DOHH2 (cell line): ENCODE measurements at regions not wholly inside any gene's neighbourhood (a gene's known extent, or its start where the extent isn't known, plus 50 kb on each side); places are given as distances from the start of the nearest gene placed in this dataset.

Experiments
- H3F3A ChIP-seq: fragments of 200-600 bp; sonication (generic), shearing (Covaris generic); 2 replicates; pipeline ENCODE4 v1.6.0; 2016; ENCODE audit warnings: antibody characterized with exemption, mild to moderate bottlenecking; ENCODE audit not compliant: control insufficient read depth, insufficient read depth
- H3K27ac ChIP-seq: fragments of 200-600 bp; sonication (generic); 2 replicates; pipeline ENCODE4 v1.5.1; 2014; ENCODE audit warnings: low read depth, mild to moderate bottlenecking, low read length, moderate library complexity
- H3K27me3 ChIP-seq: fragments of 200-600 bp; sonication (generic); 2 replicates; pipeline ENCODE4 v1.6.1; 2014; ENCODE audit warnings: mild to moderate bottlenecking, low read length, mixed read lengths; ENCODE audit not compliant: control insufficient read depth
- H3K36me3 ChIP-seq: fragments of 200-600 bp; sonication (generic); 2 replicates; pipeline ENCODE4 v1.6.1; 2014; ENCODE audit warnings: mild to moderate bottlenecking, low read length, moderate library complexity, mixed read lengths; ENCODE audit not compliant: control insufficient read depth
- H3K4me1 ChIP-seq: fragments of 200-600 bp; sonication (generic); 2 replicates; pipeline ENCODE4 v1.6.1; 2014; ENCODE audit warnings: mild to moderate bottlenecking, low read length, mixed read lengths; ENCODE audit not compliant: control insufficient read depth
- H3K4me2 ChIP-seq: fragments of 200-600 bp; sonication (generic); 2 replicates; pipeline ENCODE4 v1.6.0; 2014; ENCODE audit warnings: mild to moderate bottlenecking, low read length, moderate library complexity
- H3K4me3 ChIP-seq: fragments of 200-600 bp; sonication (generic); 2 replicates; pipeline ENCODE4 v1.5.1; 2014; ENCODE audit warnings: mild to moderate bottlenecking, low read length, mixed read lengths
- H3K79me2 ChIP-seq: fragments of 200-600 bp; sonication (generic); 2 replicates; pipeline ENCODE4 v1.6.1; 2014; ENCODE audit warnings: mild to moderate bottlenecking, low read length, mixed read lengths; ENCODE audit not compliant: control insufficient read depth
- H3K9me2 ChIP-seq: fragments of 200-600 bp; sonication (generic); replicated peaks from 2 replicates; pipeline ENCODE4 v1.6.1; 2014; ENCODE audit warnings: mild to moderate bottlenecking, low read length, mixed read lengths; ENCODE audit not compliant: control insufficient read depth
- H3K9me3 ChIP-seq: fragments of 200-600 bp; sonication (generic); 2 replicates; pipeline ENCODE4 v1.6.1; 2014; ENCODE audit warnings: antibody characterized with exemption, low read length, mixed read lengths; ENCODE audit not compliant: control insufficient read depth, insufficient read depth
- H4K20me1 ChIP-seq: fragments of 200-600 bp; sonication (generic); 2 replicates; pipeline ENCODE4 v1.6.0; 2014; ENCODE audit warnings: low read depth, mild to moderate bottlenecking, antibody characterized with exemption, low read length, moderate library complexity; ENCODE audit not compliant: control insufficient read depth, insufficient read depth
- EZH2phosphoT487 ChIP-seq: fragments of 200-600 bp; sonication (generic); IDR thresholded peaks from 2 replicates; pipeline ENCODE4 v1.6.1; 2017; ENCODE audit warnings: borderline replicate concordance, mild to moderate bottlenecking, antibody characterized with exemption, low read length, moderate library complexity, mixed read lengths
- TF ChIP-seq, protein P1 (sequence below): fragments of 200-600 bp; sonication (generic); IDR thresholded peaks from one replicate; pipeline ENCODE4 v1.5.1; 2014; ENCODE audit warnings: antibody characterized with exemption, mild to moderate bottlenecking, low read depth, low read length; ENCODE audit not compliant: poor library complexity, severe bottlenecking

DNA sequence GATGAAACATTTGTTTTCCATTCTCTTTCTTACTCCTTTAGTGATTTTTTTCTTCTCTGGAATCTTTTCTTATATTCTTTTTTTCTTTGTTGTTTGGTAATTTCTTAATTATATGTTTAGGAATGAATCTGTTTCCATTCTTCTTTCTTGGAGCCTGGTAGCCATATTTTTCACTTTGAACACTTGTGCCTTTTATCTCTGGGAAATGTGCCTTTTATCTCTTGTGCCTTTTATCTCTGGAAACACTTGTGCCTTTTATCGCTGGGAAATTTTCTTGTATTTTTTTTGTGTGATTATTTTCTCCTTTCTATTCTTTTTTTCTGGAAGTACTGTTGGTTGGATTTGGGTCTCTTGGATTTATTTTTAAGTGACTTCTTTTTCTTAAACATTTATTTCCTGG is 118.2 kb downstream of the LEPR start:
- Histone ChIP-seq H3K9me3 (no peaks in the 10 kb centered on the region), H3K4me1 (no peaks in the 10 kb centered on the region), H3F3A (no peaks in the 10 kb centered on the region), H4K20me1 (no peaks in the 10 kb centered on the region), H3K4me3 (no peak overlapping the region), H3K36me3 (no peaks in the 10 kb centered on the region), H3K9me2 (no peaks in the 10 kb centered on the region), H3K27ac (no peak overlapping the region), H3K79me2 (no peaks in the 10 kb centered on the region), H3K27me3 (no peaks in the 10 kb centered on the region), H3K4me2 (no peak overlapping the region)
- TF ChIP-seq EZH2phosphoT487, result no peak
- TF ChIP-seq, protein P1, sequence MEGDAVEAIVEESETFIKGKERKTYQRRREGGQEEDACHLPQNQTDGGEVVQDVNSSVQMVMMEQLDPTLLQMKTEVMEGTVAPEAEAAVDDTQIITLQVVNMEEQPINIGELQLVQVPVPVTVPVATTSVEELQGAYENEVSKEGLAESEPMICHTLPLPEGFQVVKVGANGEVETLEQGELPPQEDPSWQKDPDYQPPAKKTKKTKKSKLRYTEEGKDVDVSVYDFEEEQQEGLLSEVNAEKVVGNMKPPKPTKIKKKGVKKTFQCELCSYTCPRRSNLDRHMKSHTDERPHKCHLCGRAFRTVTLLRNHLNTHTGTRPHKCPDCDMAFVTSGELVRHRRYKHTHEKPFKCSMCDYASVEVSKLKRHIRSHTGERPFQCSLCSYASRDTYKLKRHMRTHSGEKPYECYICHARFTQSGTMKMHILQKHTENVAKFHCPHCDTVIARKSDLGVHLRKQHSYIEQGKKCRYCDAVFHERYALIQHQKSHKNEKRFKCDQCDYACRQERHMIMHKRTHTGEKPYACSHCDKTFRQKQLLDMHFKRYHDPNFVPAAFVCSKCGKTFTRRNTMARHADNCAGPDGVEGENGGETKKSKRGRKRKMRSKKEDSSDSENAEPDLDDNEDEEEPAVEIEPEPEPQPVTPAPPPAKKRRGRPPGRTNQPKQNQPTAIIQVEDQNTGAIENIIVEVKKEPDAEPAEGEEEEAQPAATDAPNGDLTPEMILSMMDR, result no peak

DNA sequence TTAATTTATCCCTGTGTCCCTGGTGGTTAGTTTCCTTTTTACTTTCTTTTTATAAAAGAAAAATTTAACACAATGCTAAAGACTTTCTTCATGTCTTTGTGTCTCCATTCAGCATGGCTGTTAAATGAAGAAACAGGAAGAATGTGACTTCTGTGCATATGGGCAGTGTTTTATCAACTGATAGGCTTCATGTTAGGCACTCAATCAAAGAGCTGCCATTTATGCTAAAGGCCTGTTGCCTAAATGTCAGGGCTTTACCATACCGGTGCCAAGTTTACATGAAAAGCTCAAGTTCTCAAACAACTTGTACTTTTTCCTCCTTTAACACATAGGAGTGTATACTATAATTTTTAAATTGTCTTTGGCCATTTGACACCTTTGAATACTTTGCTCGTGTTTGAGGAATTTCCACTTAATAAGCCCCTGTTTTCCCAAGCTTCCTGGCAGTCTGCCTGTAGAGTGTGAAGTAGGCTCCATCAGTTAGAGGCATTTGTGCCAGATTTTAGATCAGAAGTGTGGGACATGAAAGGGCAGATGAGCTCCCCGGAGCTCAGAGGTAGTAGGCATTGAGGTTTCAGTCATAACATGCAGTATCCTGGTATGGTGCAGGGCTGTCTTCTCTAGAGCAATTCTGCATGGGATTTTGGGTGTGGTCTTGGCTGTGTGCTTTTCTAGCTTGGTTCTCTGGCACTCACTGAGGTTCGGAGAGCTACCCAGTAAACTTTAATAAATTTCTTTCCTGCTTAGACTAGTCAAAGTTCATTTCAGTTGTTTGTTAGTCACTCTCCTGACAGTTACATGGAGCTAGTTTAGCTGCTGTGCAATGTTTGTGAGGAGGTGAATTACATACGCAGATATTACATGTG is 119.0 kb downstream of the LEPR start:
- H3K79me2 ChIP-seq, result no peaks in the 10 kb centered on the region
- no peaks in the 10 kb centered on the region for H3K27me3 ChIP-seq
- H3K9me3 ChIP-seq, result no peaks in the 10 kb centered on the region
- H3F3A ChIP-seq, result no peaks in the 10 kb centered on the region
- H3K27ac ChIP-seq, result no peak overlapping the region
- H3K9me2 ChIP-seq, result no peaks in the 10 kb centered on the region
- no peak for TF ChIP-seq EZH2phosphoT487
- TF ChIP-seq, protein P1, result no peak
- H3K4me3 ChIP-seq, result no peak overlapping the region
- H3K36me3 ChIP-seq, result no peaks in the 10 kb centered on the region
- H3K4me1 ChIP-seq, result no peaks in the 10 kb centered on the region
- no peak overlapping the region for H3K4me2 ChIP-seq
- no peaks in the 10 kb centered on the region for H4K20me1 ChIP-seq

DNA sequence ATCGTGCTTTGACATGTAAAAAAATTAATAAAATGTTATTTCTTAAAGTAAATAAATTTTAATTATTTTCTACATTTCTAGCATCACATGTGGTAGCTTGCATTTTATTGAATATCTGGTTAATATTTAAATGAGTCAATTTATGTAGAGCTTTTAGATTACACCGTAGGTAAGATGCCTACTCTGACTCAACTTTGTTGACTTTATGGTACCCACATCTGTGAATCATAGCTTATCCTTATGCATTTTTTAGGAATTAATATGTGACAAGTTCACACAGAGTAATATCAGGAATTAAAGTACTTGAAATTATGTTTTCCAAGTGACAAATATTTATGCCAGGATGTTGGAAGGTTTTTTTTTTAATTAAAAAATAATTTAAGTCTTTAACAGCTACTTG is 120.7 kb downstream of the LEPR start:
- no peak overlapping the region for H3K4me3 ChIP-seq
- no peak overlapping the region for H3K27ac ChIP-seq
- H4K20me1 ChIP-seq, result no peaks in the 10 kb centered on the region
- H3K4me2 ChIP-seq, result no peak overlapping the region
- H3K27me3 ChIP-seq, result no peaks in the 10 kb centered on the region
- H3K36me3 ChIP-seq, result no peaks in the 10 kb centered on the region
- H3K9me3 ChIP-seq, result no peaks in the 10 kb centered on the region
- H3K9me2 ChIP-seq, result no peaks in the 10 kb centered on the region
- no peaks in the 10 kb centered on the region for H3K79me2 ChIP-seq
- TF ChIP-seq, protein P1, result no peak
- no peak for TF ChIP-seq EZH2phosphoT487
- no peaks in the 10 kb centered on the region for H3F3A ChIP-seq
- H3K4me1 ChIP-seq, result no peaks in the 10 kb centered on the region
